ENCODE measurements at regions not wholly inside any gene's neighbourhood (a gene's known extent, or its start where the extent isn't known, plus 50 kb on each side); places are given as distances from the start of the nearest gene placed in this dataset.
"Not testable (repeated sequence)": the region's sequence is repeated elsewhere in the genome, so short reads cannot be mapped to it uniquely, and the experiment has no call there.

DNA sequence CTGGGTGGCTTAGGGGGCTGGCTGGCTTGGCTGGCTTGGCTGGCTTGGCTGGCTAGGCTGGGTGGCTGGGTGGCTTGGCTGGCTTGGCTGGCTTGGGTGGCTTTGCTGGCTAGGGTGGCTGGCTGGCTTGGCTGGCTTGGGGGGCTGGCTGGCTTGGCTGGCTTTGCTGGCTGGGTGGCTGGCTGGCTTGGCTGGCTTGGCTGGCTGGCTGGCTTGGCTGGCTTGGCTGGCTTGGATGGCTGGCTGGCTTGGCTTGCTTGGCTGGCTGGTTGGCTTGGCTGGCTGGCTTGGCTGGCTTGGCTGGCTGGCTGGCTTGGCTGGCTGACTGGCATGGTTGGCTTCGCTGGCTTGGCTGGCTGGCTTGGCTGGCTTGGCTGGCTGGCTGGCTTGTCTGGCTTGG is 439.4 kb downstream of the GOLGA6L6 start:
- TF ChIP-seq, protein P1, sequence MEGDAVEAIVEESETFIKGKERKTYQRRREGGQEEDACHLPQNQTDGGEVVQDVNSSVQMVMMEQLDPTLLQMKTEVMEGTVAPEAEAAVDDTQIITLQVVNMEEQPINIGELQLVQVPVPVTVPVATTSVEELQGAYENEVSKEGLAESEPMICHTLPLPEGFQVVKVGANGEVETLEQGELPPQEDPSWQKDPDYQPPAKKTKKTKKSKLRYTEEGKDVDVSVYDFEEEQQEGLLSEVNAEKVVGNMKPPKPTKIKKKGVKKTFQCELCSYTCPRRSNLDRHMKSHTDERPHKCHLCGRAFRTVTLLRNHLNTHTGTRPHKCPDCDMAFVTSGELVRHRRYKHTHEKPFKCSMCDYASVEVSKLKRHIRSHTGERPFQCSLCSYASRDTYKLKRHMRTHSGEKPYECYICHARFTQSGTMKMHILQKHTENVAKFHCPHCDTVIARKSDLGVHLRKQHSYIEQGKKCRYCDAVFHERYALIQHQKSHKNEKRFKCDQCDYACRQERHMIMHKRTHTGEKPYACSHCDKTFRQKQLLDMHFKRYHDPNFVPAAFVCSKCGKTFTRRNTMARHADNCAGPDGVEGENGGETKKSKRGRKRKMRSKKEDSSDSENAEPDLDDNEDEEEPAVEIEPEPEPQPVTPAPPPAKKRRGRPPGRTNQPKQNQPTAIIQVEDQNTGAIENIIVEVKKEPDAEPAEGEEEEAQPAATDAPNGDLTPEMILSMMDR (IDR thresholded peaks at IDR 0.05) = not testable (repeated sequence)
- not testable (repeated sequence) for TF ChIP-seq POLR2A (IDR thresholded peaks at IDR 0.05)
